HPDE6-E6E7 (cell line): ENCODE measurements at regions not wholly inside any gene's neighbourhood (a gene's known extent, or its start where the extent isn't known, plus 50 kb on each side); places are given as distances from the start of the nearest gene placed in this dataset.

Experiments used
- DNase-seq: peaks from one replicate; pipeline ENCODE4 v3.0.0; 2011; ENCODE audit warnings: missing footprints; ENCODE audit errors: extremely low spot score

- DNase-seq, result no peak
Observed at GRCh38 chr22:26847046-26847445, 189.7 kb downstream of the MIAT start.

GRCh38 chr22:26847816-26848215 lies 190.4 kb downstream of the MIAT start:
- no peak for DNase-seq

- no peak for DNase-seq
Observed at GRCh38 chr22:26848244-26848920, 191.0 kb downstream of the MIAT start.

GRCh38 chr22:26849575-26849974 lies 192.2 kb downstream of the MIAT start:
- no peak for DNase-seq

- no peak for DNase-seq
Observed at GRCh38 chr22:26851125-26851524, 193.7 kb downstream of the MIAT start.

DNA sequence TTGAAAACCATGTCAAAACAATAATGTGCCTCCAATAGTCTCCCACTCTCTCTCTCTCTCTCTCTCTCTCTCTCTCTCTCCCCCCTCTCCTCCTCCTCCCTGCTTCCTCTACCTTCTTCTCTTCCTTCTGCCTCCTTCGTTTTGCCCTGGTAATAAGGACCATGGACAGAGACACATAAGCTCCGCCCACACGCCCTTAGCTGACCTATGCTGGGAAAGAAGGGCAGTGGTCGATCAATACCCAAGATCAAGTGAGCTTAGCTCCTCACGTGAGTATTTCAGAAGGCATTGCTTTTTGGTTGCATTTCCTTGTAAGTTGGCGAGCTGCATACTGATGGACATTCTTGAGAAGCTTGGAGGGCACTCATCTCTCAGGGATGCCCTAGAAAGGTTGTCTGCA lies 194.8 kb downstream of the MIAT start:
- no peak for DNase-seq

DNA sequence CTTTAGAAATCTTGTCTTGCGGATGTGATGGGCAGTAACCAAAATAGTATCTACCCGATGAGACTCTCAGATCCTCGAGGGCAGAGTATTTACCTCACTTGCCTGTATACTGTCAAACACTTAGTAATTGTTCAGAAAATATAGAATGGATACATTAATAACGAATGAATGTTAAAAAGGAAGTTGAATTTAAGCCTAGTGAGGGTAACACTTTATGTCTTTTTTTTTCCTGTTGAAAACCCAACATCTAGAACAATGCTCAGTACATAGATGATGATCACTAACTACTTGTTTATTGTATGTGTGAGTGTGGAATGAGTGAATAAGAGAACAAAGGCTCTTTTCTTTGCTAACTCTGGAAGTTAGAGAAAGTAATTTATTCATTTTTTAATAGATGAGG lies 195.7 kb downstream of the MIAT start:
- no peak for DNase-seq

- no peak for DNase-seq
Observed at GRCh38 chr22:26853495-26853894, 196.1 kb downstream of the MIAT start.

DNA sequence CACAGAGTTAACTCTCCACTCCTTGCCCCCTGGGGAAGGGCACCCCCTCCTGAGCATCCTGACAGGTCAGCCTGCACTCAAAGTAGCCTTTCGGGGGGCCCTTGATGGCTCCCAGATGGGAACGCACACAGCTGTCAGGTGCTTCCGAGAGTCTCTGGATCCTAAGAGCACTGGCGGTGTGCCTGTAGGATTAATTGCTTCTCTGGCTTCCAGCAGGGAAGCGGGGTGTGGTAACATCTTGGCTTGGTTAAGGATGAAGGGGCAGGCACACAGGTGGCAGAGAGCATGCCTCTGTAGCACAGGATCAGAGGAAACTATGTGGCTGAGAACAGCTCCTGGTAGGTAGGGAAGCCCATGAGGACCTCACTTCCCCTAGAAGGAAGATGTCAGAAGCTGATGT lies 199.8 kb downstream of the MIAT start:
- no peak for DNase-seq

GRCh38 chr22:26860301-26860700 lies 202.9 kb downstream of the MIAT start:
- DNase-seq, result no peak

GRCh38 chr22:26865021-26865420 lies 207.6 kb downstream of the MIAT start:
- no peak for DNase-seq

DNA sequence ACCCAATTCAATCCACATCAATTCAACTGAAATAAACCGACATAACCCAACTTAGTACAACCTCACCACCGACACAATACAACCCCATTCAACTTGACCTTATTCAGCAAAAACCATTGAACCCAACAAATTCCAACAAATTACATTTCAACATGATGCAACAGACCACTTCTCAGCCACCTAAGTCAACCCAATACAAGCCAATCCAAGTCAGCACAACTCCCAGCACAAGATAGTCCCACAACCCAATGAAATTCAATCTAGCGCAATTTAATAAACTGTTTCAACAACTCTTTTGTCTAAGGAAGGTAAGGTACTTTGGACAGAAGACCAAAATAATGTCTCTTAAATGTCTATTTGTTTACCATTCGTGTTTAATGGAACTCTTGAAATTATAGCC lies 226.0 kb downstream of the MIAT start:
- DNase-seq, result no peak

GRCh38 chr22:26884921-26885320 lies 227.5 kb downstream of the MIAT start:
- DNase-seq, result no peak

GRCh38 chr22:26885441-26886261 lies 228.3 kb downstream of the MIAT start:
- DNase-seq, result no peak

- DNase-seq, result no peak
Observed at GRCh38 chr22:26887456-26887855, 230.1 kb downstream of the MIAT start.

- DNase-seq, result no peak
Observed at GRCh38 chr22:26887916-26888315, 230.5 kb downstream of the MIAT start.

DNA sequence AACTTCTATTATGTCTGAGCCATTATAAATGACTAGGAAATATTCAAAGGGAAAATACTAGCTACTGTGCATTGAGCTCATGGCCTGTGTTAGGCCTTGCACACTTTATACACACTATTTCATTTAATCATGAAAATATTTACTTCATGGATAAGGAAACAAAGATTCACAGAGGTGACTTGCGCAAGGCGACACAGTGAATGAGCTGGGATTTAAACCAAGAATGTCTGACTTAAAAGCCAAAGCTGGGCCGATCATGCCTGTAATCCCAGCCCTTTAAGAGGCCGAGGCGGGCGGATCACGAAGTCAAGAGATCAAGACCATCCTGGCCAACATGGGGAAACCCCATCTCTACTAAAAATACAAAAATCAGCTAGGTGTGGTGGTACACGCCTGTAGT lies 231.5 kb downstream of the MIAT start:
- no peak for DNase-seq

DNA sequence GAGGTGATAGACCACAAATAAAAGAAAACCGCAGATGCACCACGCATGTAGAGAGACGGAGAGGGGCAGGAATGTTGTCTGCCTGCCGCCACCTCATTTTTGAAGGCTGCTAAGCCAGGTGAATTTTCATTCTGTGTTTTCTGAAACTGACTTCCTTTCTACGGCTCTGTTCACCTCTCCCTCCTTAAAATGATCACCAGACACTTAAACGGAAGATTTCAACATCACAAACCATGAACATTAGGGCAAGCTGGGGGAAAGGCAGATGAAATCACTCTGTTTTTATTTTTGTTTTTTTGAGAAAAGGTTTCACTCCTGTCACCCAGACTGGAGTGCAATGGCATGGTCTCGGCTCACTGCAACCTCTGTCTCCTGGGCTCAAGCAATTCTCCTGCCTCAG lies 232.4 kb downstream of the MIAT start:
- DNase-seq, result no peak

GRCh38 chr22:26890870-26891269 lies 233.5 kb downstream of the MIAT start:
- DNase-seq, result no peak

DNA sequence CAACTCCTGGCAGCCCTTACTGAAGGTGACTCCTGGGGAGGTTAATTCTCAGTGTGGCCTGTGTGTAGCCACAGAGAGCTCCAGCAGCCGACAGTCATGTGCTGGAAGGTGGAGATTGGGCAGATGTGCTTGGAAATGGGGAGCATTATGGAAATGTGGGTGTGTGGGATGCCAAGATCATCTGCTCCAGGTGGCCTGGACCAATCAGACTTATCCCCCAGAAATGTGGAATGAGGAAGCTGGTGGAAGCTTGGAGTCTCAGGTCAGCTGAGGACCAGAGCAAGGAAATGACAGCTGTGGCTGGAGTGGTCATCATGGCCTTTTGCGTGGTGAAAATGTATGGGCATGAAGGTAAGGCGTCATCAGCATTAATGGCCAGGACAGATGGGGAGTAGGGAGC lies 234.0 kb downstream of the MIAT start:
- DNase-seq, result no peak

GRCh38 chr22:26892166-26893041 lies 235.0 kb downstream of the MIAT start:
- DNase-seq, result no peak
